ENCODE measurements at regions not wholly inside any gene's neighbourhood (a gene's known extent, or its start where the extent isn't known, plus 50 kb on each side); places are given as distances from the start of the nearest gene placed in this dataset.

DNA sequence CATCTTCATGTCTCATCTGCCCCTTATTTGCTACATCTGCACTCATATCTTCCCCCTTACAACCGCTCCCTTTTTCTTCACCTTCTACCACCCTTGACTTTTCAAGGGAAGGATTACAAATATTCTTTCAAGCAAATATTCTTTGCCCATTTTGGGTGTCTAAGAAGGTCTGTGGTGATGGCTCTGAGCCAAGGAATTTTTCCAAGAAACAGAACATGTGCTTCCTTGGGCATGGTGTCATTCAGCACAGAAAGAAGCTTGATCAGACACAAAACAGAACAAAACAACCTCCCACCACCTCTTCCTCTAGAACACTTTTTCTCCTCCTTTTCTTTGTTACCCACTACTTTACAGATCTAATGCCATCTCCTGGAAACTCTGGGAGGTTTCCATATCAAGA, 313.7 kb downstream of the SATB2 start:
- DNase-seq (ENCODE audit: missing footprints) (no peak), ATAC-seq (no peak)
- intact Hi-C loops (cut with DNase I) = no loop called here

DNA sequence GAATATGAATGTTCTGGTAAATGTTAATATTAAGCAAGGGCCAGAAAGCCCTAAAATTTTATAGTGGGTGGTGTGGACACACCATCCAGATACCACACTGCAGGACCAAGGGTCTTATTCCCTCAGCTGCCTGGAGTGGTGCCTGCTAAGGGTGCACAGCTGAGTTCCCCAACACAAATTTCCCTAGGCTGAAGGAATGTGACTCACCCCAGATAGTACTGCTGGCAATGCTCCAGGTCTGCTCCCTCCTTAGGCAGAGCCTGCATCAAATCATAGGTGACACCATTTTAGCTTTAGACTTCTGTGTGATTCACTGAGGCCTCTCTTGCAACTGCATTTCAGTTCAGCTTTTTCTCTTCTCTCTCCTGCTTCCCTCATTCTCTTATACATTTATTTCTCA, 321.1 kb downstream of the SATB2 start:
- DNase-seq (ENCODE audit: missing footprints) (no peak), ATAC-seq (no peak)
- intact Hi-C loops (cut with DNase I) = no loop called here

DNA sequence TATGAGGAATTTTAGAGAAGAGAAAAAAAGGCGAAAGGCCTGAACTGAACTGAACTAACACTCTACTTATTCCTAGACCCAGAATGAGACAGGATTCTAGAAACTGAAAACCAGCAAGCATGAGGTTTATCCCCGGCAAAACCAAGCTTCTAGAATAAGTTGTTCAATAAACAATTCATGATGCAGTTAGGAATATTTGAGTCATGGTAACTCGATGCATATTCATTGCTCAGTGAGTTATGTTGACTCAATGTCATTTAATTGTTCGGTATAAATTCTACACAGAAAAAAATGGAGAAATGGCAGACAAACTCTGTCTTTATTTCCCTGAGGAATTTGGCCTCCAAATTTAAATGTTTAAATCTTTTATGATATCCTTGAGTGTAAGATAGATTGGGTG, 321.5 kb downstream of the SATB2 start:
- no peak for ATAC-seq
- intact Hi-C loops (cut with DNase I) = no loop called here
- no peak for DNase-seq (ENCODE audit: missing footprints)

DNA sequence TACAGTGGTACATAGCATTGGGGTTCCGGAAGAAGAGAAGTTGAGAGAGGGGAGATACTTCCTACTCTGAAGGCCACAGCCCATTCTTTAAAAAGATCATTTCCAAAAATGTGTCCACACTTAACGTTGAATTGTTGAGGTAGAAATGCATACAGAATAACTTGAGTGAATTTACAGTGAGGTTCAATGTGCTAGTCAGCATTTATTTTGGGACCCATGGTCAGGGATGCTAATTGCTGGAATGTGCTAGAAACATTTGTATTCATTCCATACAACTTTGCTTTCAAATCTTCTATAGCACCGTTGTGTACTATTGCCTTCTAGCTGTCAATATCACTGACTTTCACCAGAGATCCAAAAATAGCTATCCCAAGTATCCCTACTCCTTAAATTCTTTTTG, 325.9 kb downstream of the SATB2 start:
- ATAC-seq (no peak), DNase-seq (ENCODE audit: missing footprints) (no peak)
- intact Hi-C loops (cut with DNase I) = no loop called here

DNA sequence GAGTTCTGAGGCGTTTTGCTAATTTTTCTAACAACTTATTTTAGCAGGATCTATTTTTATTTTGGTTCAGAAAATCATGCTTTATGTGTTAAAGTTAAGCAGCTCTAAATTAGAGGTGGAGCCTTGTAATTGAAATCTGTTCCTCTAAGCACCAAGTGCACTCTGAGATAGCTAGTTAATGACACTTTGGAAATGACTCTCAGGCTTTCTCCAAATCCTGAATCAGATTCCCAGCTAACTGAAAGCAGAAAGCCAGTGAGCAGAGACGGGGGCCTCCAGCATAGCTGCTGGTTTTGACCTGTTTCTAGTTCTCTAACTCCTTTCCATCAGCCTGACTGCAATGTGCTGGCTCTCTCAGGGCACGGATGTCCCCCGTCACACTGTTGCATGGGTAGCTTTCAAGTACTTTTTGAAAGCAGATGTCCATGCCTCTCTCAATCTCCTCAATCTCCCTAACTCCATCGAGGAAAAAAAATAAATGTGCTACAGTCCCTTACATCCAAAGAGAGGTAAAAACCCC, 326.5 kb downstream of the SATB2 start:
- DNase-seq (ENCODE audit: missing footprints) (peak; percentile 27), ATAC-seq (no peak)
- intact Hi-C loops (cut with DNase I) = no loop called here

DNA sequence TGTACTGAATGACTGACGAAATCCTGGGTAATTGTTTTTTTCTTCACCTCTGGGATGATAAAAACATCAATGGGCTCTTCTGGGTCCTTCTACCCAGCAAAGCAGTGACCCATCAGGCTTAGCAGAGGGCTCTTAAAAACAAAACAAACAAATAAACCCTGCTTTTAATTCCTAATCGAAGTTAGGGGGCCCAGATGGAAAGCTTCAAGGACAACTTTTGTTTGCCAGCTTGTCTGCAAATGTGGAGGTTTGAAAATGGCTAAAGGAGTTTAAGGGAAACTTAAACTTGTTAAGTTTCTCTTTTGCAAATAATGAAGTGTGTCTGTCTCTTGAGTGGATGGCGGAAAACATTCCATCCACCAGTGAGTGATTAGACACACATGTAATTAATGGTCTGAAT, 327.2 kb downstream of the SATB2 start:
- no peak for DNase-seq (ENCODE audit: missing footprints)
- no peak for ATAC-seq
- intact Hi-C loops (cut with DNase I) = no loop called here

DNA sequence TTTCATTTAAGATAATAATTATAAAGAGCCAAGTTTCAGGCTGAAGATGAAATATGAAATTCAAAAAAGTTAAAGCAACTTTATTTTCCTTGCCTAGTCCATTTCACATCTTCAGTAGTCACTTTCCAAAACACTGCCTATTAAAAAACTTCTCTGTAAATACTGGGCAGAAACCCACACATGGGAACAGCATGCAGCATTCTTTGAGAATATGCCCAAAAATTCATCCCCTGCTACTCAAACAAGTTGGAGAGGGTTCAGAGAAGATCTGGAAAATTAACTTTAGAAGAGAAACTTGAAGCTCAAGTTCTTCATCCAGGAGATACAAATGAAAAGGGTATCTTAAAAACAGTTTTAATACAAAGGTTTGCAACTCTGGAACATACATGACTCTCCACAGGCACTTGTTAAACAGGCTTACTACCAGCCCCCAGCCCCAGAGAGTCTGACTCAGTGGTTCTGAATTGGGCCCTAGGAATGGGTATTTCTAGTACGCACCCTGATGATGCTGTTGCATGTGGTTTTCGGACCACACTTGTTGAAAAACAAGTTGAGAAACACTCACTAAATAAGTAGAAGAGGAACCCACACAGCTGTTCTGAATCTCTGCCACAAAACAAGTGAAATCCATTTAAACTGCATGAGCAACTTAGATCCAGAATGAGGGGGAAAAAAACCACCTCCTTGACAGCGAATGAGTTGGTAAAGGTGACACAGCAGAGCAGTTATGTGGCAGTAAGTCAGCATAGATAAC, 329.1 kb downstream of the SATB2 start:
- no peak for DNase-seq (ENCODE audit: missing footprints)
- ATAC-seq = no peak
- intact Hi-C loops (cut with DNase I) = no loop called here

DNA sequence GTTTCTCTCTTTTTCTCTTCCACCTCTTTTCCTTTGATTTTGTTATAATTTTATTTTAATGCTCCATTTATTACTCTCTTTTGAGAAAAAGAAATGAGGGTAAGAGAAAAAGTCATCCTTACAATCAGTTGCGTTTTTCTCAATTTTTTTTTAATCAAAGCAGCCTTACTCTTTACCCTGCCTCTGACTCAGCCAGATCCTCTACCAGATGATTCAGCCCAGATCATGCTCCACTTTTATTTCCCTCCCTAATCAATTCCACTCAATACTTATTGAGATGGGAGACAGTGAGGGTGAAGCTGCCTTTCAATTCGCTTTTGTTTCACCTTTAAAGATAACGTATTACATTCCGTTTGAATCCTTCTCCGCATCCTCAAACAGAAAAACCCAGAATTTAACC, 337.9 kb downstream of the SATB2 start:
- ATAC-seq = no peak
- no peak for DNase-seq (ENCODE audit: missing footprints)
- intact Hi-C loops (cut with DNase I) = no loop called here

DNA sequence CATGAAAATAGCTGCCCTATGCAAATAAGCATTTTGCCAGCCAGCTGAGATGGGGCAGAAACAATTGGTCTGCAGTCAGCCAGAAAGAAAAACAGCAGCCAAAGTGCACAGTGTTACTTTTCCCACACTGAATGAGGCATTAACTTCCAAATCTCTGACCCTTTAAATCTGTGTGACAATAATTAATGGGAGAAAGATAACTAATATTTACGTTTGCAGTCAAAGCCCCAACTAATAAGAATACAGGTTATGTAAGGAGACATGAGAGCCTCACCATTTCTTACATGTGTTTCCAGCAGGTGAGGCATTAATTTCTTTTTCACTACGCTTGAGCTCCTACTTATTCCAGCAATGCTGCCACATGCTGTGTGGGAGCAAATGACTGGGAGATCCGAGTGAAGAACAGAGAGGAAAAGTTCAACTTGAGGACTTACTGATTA, 339.0 kb downstream of the SATB2 start:
- DNase-seq (ENCODE audit: missing footprints) = no peak
- intact Hi-C loops (cut with DNase I) = no loop called here
- no peak for ATAC-seq

DNA sequence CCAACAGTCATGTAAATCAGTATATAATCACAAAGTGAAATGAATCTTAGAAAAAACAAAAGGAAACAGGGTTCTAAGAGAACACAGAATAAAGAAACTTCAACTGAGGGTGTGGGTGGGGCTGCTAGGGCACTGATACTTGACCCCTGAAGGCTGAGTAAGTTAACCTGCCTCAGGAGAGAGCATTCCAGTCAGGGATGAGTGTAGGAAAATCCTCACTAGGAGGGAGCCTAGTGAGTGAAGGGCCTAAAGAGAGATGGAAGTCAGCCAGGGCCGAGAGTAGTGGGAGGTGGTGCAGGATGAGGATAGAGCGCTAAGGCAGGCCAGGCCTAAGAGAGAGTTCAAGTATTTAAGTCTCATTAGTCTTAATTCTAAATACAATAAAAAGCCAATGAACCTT, 342.6 kb downstream of the SATB2 start:
- intact Hi-C loops (cut with DNase I) = no loop called here
- ATAC-seq (no peak), DNase-seq (ENCODE audit: missing footprints) (no peak)

DNA sequence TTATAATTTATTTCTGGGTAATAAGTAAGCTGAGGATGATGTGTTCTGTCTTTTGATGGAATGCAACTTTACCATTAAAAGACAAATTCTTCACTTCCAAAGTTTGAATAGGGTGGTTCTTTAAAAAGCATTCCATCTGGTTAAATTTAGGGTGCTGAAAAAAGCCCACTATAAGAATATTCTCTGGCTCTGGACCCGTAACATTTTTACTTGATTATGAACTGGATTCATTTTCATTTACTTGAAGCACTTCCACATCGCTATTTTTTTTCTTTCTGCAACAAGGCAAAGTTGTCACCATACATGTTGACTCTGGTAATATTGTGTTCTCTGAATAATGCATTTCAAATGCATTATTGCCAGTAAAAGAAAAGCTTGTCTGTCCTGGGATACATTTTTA, 344.6 kb downstream of the SATB2 start:
- ATAC-seq (no peak), DNase-seq (ENCODE audit: missing footprints) (no peak)
- intact Hi-C loops (cut with DNase I) = no loop called here

DNA sequence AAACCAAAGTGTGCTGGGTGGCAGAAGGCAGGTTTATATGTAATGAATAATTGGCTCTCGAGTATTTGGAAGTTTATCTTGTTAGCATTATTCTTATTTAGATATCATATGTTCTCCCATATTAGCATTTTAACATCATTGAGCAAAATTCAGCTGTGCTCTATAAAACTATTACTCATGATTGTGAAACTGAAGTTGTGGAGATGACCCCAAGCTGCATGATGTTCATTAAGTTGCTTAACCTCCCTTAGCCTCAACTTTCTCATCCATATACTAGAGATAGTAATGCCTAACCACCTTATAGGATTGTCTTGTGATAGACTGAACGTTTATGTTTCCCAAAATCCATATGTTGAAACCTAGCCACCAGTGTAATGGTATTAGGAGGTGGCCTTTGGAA, 346.3 kb downstream of the SATB2 start:
- no peak for DNase-seq (ENCODE audit: missing footprints)
- intact Hi-C loops (cut with DNase I) = no loop called here

DNA sequence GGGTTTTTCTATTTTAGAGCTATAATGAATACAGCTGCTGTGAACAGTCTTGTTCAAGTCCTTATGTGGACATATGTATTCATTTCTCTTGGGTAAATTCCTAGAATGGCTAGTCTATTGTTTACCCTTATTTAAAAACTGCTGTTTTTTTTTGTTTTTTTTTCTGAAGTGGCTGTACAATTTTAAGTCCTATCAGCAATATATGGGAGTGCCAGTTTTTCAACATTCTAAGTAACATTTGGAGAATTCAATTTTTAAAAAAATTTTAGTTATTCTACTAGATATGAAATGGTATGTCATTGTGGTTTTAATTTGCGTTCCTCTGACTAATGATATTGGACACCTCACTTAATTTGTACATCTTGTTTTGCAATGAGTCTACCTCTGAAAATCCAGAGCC, 349.7 kb downstream of the SATB2 start:
- intact Hi-C loops (cut with DNase I) = no loop called here
- ATAC-seq (no peak), DNase-seq (ENCODE audit: missing footprints) (no peak)

More for the DNA sequence above, 346.3 kb downstream of the SATB2 start:
- no peak for ATAC-seq

DNA sequence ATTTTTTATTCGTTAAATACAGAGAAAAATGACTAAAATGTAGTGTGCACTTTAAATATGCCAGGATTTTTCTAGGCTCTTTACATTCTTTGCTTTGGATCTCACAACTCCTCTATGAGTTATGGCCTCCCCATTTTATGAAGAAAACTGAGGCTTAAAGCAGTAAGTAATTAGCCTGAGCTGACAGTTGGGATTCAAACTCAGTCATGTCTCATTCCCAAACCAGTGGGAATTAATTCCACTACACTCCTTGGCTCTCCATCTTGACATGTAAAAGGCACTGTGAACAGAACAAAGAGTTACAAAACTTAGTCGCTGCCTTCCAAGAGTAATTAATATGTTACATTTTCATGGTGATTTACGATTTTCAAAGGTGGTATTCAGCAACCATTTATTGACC, 351.9 kb downstream of the SATB2 start:
- ATAC-seq = no peak
- intact Hi-C loops (cut with DNase I) = no loop called here
- DNase-seq (ENCODE audit: missing footprints) = no peak

DNA sequence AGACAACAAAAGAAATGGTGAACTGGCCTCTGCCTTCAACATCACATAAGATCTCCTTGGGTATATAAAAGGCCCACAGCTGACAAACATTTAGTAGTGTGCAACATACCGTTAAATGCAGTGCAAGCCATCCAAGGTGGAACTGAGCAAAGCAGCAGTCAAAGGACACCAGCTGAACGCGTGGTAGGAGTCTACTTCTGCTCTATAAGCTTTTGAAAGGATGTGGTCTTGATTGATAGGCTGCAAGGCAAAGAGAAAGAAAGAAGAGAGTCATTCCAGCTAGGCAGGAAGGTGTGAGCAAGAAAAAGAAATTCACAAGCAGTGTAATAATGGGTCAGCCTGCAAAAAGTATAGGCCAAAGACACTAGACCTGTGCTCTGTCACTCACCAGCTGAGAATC, 356.3 kb downstream of the SATB2 start:
- intact Hi-C loops (cut with DNase I) = no loop called here
- ATAC-seq (no peak), DNase-seq (ENCODE audit: missing footprints) (no peak)

DNA sequence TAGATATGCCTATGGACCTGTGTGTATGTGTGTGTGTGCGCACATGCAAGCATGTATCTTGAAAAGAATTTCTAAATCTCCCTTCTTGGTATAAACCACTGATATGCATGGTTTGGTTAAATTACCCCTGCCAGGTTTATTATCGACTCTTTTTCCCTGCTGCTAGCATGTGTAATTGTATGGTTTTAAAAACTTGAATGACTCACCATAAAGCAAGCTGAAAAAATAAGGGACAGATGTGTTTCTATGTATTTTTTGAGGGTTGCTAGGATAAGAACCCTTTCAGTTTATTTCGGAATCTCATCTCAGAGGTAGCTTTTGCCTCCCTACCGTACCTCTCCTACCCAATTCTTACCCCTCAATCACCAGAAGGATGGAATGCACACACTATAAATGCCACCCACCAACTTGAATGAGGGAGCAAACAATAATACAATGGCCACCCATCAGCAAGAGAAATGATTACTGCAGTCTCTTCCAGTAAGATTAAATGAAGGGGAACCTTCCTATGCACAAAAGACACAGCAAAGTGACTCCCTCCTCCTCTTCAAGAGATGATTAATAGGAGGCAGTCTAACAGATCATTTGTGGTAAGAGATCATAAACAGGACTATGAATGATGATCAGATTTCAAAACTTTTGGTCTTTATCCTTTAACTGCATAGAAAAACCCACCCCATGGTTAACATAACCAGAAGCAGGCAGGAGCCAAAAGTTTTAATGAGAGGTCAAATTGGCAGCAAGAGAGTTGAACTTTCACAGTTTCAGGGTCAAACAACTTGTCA, 357.2 kb downstream of the SATB2 start:
- no peak for DNase-seq (ENCODE audit: missing footprints)
- intact Hi-C loops (cut with DNase I) = no loop called here
- ATAC-seq = no peak

DNA sequence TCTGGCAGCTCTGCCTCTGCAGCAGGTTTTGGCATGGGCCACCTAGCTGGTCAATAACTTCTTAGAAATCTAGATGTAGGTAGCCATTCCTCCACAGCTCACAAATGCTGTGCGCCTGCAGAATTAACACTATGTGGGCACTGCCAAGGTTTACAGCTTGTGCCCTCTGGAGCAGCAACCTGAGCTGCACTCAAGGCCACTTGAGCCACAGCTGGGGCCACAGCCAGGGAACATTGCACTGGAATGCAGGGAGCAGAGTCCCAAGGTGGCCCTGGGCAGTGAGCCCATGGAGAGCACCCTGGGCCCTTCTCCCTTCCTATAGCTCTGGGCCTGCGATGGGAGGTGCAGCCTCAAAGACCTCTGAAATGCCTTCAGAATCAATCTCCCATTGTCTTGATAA, 365.3 kb downstream of the SATB2 start:
- intact Hi-C loops (cut with DNase I) = no loop called here
- ATAC-seq = no peak
- DNase-seq (ENCODE audit: missing footprints) = peak; percentile 47

DNA sequence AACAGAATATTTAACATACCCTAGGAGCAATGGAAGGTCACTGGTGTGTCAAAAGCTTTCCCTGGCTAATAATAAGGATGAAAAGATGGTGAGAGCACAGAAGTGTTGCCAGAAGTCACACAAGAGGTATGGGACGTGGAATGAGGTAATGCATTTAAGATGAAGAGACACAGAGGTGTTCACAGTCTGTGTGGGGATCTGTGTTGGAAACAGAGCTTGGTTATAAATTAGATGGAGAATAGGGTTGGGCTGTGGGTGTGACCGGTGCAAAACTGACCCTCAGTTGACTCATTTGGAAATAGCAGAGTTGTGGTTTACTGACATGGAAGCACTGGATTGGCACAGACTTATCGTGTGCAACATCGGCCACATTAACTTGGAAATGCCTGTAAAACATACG, 372.5 kb downstream of the SATB2 start:
- intact Hi-C loops (cut with DNase I) = no loop called here
- no peak for ATAC-seq

DNA sequence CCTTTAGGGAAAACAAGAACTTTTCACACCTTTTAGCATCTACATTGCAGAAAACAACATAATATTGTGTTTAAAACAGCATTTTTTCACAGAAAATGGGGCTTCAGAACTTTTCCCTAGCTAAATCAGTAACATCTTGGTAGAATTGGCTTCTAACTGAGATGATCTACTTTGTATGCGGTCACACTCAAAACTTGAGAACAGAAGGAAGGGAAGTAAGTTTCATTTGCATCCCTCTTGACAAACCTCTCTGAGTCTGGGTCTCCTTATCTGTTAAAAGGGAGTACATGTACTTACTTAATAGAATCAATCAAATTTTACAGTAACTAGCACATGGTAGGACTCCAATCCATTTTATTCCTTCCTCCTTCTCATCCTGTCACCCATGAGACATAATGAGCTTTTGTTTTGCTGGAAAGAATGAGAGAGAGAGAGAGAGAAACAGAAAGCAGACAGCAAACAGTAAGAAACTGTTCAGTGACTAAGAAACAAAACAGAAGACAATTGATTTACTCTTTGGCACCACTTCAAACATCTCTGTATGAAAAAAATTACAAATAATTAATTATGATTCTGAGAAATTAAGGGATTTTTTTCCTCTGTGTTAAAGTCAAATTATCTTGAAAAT, 387.3 kb downstream of the SATB2 start:
- DNase-seq (ENCODE audit: missing footprints) (no peak), ATAC-seq (no peak)
- intact Hi-C loops (cut with DNase I) = no loop called here

More for the DNA sequence above, 372.5 kb downstream of the SATB2 start:
- no peak for DNase-seq (ENCODE audit: missing footprints)

DNA sequence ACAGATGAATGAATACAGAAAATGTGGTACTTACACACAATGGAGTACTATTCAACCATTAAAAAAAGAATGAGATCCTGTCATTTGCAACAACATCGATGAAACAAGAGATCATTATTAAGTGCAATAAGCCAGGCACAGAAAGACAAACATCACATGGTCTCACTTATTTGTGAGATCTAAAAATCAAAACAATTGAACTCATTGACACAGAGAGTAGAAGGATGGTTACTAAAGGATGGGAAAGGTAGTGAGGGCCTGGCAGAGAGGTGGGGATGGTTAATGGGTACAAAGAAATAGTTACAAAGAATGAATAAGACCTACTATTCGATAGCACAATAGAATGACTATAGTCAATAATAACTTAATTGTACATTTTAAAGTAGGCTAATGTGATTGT, 393.5 kb downstream of the SATB2 start:
- intact Hi-C loops (cut with DNase I) = no loop called here
- DNase-seq (ENCODE audit: missing footprints) = no peak

More for the DNA sequence above, 393.5 kb downstream of the SATB2 start:
- ATAC-seq = no peak
